HEK293 (cell line): ENCODE measurements at regions not wholly inside any gene's neighbourhood (a gene's known extent, or its start where the extent isn't known, plus 50 kb on each side); places are given as distances from the start of the nearest gene placed in this dataset.

ENCODE experiments used
- CTCF ChIP-seq: fragments of 450-650 bp; formaldehyde crosslinking; IDR thresholded peaks from 2 replicates; pipeline ENCODE4 v1.5.1; 2016; ENCODE audit warnings: missing biosample characterization, missing genetic modification characterization
- INSM2 ChIP-seq: fragments of 450-650 bp; formaldehyde crosslinking; IDR thresholded peaks from 2 replicates; pipeline ENCODE4 v1.5.1; 2016; ENCODE audit warnings: missing biosample characterization, missing genetic modification characterization
- SP7 ChIP-seq: fragments of 450-650 bp; formaldehyde crosslinking; IDR thresholded peaks from 2 replicates; pipeline ENCODE4 v1.5.1; 2016; ENCODE audit warnings: missing biosample characterization, missing genetic modification characterization
- ZBTB17 ChIP-seq: fragments of 450-650 bp; formaldehyde crosslinking; IDR thresholded peaks from 2 replicates; pipeline ENCODE4 v1.5.1; 2016; ENCODE audit warnings: missing biosample characterization, missing genetic modification characterization
- ZBTB26 ChIP-seq: fragments of 450-650 bp; formaldehyde crosslinking; optimal IDR thresholded peaks from 2 replicates; pipeline ENCODE3; 2016; ENCODE audit warnings: missing biosample characterization, mild to moderate bottlenecking, missing genetic modification characterization
- ZNF138 ChIP-seq: fragments of 450-650 bp; formaldehyde crosslinking; IDR thresholded peaks from 2 replicates; pipeline ENCODE4 v1.5.1; 2016; ENCODE audit warnings: missing biosample characterization, missing genetic modification characterization, borderline replicate concordance
- ZNF274 ChIP-seq, 2 experiments: fragments of 200-500 bp in 1 of 2; fragments of 450-650 bp in 1 of 2; sonication (Bioruptor generic) in 1 of 2; formaldehyde crosslinking in 1 of 2; IDR thresholded peaks; 2 replicates each; pipeline versions ENCODE4 v1.5.1 to v1.6.1; 2014 to 2016; ENCODE audit warnings: borderline replicate concordance in 1 of 2, inconsistent platforms in 1 of 2, low read length in 1 of 2, missing biosample characterization in 1 of 2, missing genetic modification characterization in 1 of 2
- ZNF292 ChIP-seq: fragments of 450-650 bp; formaldehyde crosslinking; IDR thresholded peaks from 2 replicates; pipeline ENCODE4 v1.5.1; 2016; ENCODE audit warnings: low read depth, missing biosample characterization, missing genetic modification characterization, borderline replicate concordance
- ZNF530 ChIP-seq: fragments of 450-650 bp; formaldehyde crosslinking; IDR thresholded peaks from 2 replicates; pipeline ENCODE4 v1.5.1; 2016; ENCODE audit warnings: low read depth, missing biosample characterization, missing genetic modification characterization
- ZNF623 ChIP-seq: fragments of 450-650 bp; formaldehyde crosslinking; IDR thresholded peaks from 2 replicates; pipeline ENCODE4 v1.5.1; 2016; ENCODE audit warnings: missing biosample characterization, missing genetic modification characterization
- ZNF777 ChIP-seq: fragments of 450-650 bp; formaldehyde crosslinking; IDR thresholded peaks from 2 replicates; pipeline ENCODE4 v1.5.1; 2017; ENCODE audit warnings: missing biosample characterization, missing genetic modification characterization, borderline replicate concordance

GRCh38 chr22:22048318-22048942 is 65.8 kb upstream of the TOP3B start:
- TF ChIP-seq CTCF (tag by site-specific recombination) (no peak), SP7 (tag by site-specific recombination) (no peak), ZBTB17 (tag by site-specific recombination) (no peak), ZBTB26 (tag by site-specific recombination) (no peak), INSM2 (tag by site-specific recombination) (no peak), ZNF274 (IDR thresholded peaks at IDR 0.05; ENCODE audit: low read length) (no peak), ZNF274 (tag by site-specific recombination; IDR thresholded peaks at IDR 0.05; ENCODE audit: borderline replicate concordance) (no peak), ZNF138 (no peak), ZNF530 (tag by site-specific recombination) (no peak), ZNF292 (no peak), ZNF623 (tag by site-specific recombination) (no peak), ZNF777 (tag by site-specific recombination) (no peak)
